Small intestine (tissue), 7 donors: ENCODE measurements at regions not wholly inside any gene's neighbourhood (a gene's known extent, or its start where the extent isn't known, plus 50 kb on each side); places are given as distances from the start of the nearest gene placed in this dataset.

Source experiments
- DNase-seq, 2 donors: peaks; one replicate each; pipeline versions ENCODE4 v3.0.0 to v3.0.0-alpha.2; 2013
- FAIRE-seq: peaks from 2 replicates; lab custom pipeline; 2012; peaks lifted over from hg19 to GRCh38; lab: Jason Lieb, UNC
- H3K27ac ChIP-seq, 3 donors: one replicate each; pipeline ENCODE4 v1.5.1; 2013; ENCODE audit warnings: low read length in 2 of 3, mild to moderate bottlenecking in 2 of 3, control low read depth in 1 of 3, inconsistent platforms in 1 of 3, low read depth in 1 of 3, moderate library complexity in 1 of 3
- H3K27me3 ChIP-seq, 3 donors: one replicate each; pipeline ENCODE4 v1.6.1; 2013; ENCODE audit warnings: low read length in 3 of 3, inconsistent platforms in 1 of 3; ENCODE audit not compliant: control insufficient read depth in 3 of 3, insufficient read depth in 3 of 3
- H3K36me3 ChIP-seq, 3 donors: one replicate each; pipeline ENCODE4 v1.6.1; 2013; ENCODE audit warnings: low read length in 3 of 3, inconsistent platforms in 1 of 3, low read depth in 1 of 3, mild to moderate bottlenecking in 1 of 3, moderate library complexity in 1 of 3; ENCODE audit not compliant: control insufficient read depth in 3 of 3, insufficient read depth in 2 of 3
- H3K4me1 ChIP-seq, 3 donors: one replicate each; pipeline ENCODE4 v1.6.1; 2013; ENCODE audit warnings: low read length in 2 of 3, inconsistent platforms in 1 of 3, low read depth in 1 of 3, mild to moderate bottlenecking in 1 of 3, moderate library complexity in 1 of 3; ENCODE audit not compliant: control insufficient read depth in 3 of 3, insufficient read depth in 2 of 3
- H3K4me3 ChIP-seq, 3 donors: one replicate each; pipeline ENCODE4 v1.5.1; 2013; ENCODE audit warnings: low read length in 3 of 3, control low read depth in 1 of 3, inconsistent platforms in 1 of 3, low read depth in 1 of 3, mild to moderate bottlenecking in 1 of 3, moderate library complexity in 1 of 3
- H3K9me3 ChIP-seq, 2 donors: one replicate each; pipeline ENCODE4 v1.6.1; 2013; ENCODE audit warnings: low read depth in 1 of 2, low read length in 1 of 2; ENCODE audit not compliant: control insufficient read depth in 2 of 2, insufficient read depth in 1 of 2
- WGBS, 3 donors: extraction: QIAGEN DNeasy Blood & Tissue Kit; methylation state at CpG; one replicate each; pipeline ENCODE4 v1.1.7; 2013; 5-methylcytosine and 5-hydroxymethylcytosine counted together
- donor health status: healthy with polysubstance abuse.
- donor health status: control.
- donor health status: control.
- donor health status: Bipolar disorder and iron deficiency.
- donor health status: healthy.

DNA sequence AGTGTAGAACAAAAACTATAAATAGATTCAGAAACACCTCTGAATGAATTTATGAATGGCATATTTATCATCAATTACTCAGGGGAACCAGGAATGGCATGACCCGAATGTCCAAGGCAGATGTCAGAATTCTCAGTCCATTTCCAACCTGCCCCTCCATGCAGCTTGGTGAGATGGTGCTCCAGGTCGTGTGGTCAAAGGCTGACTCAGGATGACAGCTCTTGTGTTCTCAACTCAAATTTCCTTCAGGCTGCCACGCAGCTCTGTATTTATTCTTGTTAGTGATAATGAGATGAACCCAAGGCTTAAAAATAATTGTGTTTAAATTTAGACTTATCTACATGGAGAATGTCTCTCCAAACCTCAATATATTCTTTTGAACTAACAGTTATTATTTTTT is 146.9 kb downstream of the METTL4 start:
- 43 to 58% (median 46%) methylated on average over 3 of the region's 3 CpGs for WGBS, 3 donors
- no peaks in the 10 kb centered on the region for H3K27me3 ChIP-seq
- FAIRE-seq = no peak

DNA sequence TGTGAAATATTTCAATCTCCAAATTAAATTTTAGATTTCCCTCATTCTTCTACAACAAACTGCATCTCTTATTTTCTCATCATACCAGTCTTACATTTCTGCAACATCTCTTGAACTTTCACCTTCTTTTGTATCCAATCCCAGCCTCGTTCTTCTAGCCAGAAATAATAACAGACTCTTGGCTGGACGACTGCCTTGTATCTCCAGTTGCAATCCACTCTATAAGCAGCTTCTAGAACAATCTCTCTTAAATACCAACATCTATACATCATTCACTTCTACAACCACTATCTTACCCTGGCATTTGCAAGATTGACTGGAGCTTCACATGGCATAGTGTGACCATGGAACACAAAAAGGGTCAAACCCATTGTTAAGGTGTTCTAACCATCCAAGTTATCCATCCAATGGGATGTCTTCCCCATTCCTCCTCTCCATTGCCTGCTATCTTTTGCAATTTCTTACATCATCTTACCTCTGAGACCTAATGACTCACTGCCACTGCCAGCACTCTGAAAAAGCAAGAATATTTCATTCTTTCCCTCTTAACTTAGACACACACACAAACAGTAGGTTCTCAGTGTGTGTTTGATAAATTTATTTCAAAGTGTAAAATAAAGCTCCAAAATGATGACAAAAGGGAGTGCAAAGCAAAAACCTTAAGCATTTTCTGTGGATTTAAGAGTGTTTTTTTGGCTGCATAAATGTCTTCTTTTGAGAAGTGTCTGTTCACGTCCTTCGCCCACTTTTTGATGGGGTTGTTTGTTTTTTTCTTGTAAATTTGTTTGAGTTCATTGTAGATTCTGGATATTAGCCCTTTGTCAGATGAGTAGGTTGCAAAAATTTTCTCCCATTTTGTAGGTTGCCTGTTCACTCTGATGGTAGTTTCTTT is 145.6 kb downstream of the METTL4 start:
- Histone ChIP-seq H3K27me3 (peaks cover 0 to 4% (median 0%) of the 10 kb centered on the region in 3 donors), H3K4me1 (no peaks in the 10 kb centered on the region), H3K9me3 (peaks cover 0 to 5% of the 10 kb centered on the region in 2 donors), H3K4me3 (no peak overlapping the region), H3K27ac (no peak overlapping the region), H3K36me3 (no peaks in the 10 kb centered on the region)
- 59 to 72% (median 69%) methylated on average over 4 of the region's 4 CpGs for WGBS, 3 donors
- FAIRE-seq (no peak), DNase-seq (no peak)

More for the DNA sequence above, 146.9 kb downstream of the METTL4 start:
- Histone ChIP-seq H3K27ac (no peak overlapping the region), H3K36me3 (no peaks in the 10 kb centered on the region), H3K9me3 (no peaks in the 10 kb centered on the region), H3K4me1 (no peaks in the 10 kb centered on the region), H3K4me3 (no peak overlapping the region)
- no peak for DNase-seq

DNA sequence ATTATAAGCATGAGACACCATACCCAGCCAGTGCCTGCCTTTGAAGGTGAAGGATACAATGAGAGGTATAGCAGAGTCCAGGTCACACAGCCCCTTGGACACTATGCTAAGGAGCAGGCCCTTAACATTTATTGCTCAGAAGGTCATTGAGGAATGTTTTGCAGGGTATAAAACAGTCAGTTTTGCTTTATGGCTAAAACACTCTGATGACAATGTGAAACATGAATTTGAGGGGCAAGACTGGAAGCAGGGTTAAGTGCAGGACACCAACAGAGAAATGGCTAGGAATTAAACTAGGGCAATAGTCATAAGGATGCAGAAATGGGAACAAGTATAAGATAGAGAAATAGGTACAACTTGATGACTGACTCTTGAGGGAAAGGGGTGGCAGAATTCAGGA is 141.1 kb downstream of the METTL4 start:
- no peaks in the 10 kb centered on the region for H3K4me1 ChIP-seq
- no peak overlapping the region for H3K27ac ChIP-seq
- peaks cover 0 to 4% (median 0%) of the 10 kb centered on the region in 3 donors for H3K27me3 ChIP-seq
- DNase-seq (no peak), FAIRE-seq (no peak)
- peaks cover 0 to 5% of the 10 kb centered on the region in 2 donors for H3K9me3 ChIP-seq
- H3K36me3 ChIP-seq = no peaks in the 10 kb centered on the region
- H3K4me3 ChIP-seq = no peak overlapping the region

DNA sequence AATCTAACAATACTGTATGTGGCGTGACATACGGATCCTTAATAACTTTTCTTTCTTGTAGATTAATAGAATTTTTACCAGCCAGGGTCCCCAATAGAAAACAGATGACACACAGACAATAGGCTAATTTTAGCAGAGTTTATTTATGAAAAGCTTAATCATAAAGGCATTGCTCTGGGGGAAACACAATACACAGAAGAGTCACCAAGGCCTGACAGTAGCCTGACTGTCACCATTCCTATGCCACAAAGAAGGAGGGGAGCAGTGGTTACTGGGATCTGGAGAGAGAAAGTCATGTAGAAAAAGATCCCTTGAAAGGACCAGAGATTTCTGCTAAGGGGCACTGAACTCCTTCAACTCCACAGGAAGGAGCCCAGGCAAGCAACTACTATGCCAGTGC is 139.5 kb downstream of the METTL4 start:
- no peak for FAIRE-seq
- Histone ChIP-seq H3K9me3 (peaks cover 0 to 5% of the 10 kb centered on the region in 2 donors), H3K27me3 (peaks cover 0 to 4% (median 0%) of the 10 kb centered on the region in 3 donors)

DNA sequence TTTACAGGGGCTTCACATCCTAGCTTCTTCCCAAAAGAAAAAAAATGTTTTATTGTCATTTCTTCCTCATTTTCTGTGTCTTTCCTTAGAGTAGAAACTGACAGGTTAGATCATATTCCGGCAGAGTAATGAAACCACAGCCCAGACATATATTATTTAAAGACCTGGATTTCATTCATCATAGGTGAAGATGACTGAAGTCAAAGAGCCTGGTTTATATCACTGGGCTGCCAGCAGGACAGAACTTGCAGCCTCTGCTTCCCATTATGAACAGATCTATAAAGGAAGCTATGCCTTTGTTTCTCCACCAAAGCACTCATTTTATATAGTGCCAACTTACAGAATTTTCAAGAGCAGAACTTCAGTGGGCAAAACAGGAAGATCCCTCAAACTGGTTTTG is 137.9 kb downstream of the METTL4 start:
- DNase-seq = no peak
- FAIRE-seq = no peak
- H3K4me3 ChIP-seq = no peak overlapping the region
- peaks cover 0 to 5% of the 10 kb centered on the region in 2 donors for H3K9me3 ChIP-seq
- no peaks in the 10 kb centered on the region for H3K36me3 ChIP-seq
- WGBS, 3 donors = 87 to 92% (median 87%) methylated on average over 1 of the region's 1 CpG
- peaks cover 0 to 4% (median 0%) of the 10 kb centered on the region in 3 donors for H3K27me3 ChIP-seq
- H3K4me1 ChIP-seq = no peaks in the 10 kb centered on the region
- H3K27ac ChIP-seq = no peak overlapping the region

More for the DNA sequence above, 139.5 kb downstream of the METTL4 start:
- Histone ChIP-seq H3K27ac (no peak overlapping the region), H3K36me3 (no peaks in the 10 kb centered on the region), H3K4me1 (no peaks in the 10 kb centered on the region), H3K4me3 (no peak overlapping the region)
- no peak for DNase-seq
- WGBS, 3 donors = 78 to 97% (median 93%) methylated on average over 2 of the region's 2 CpGs

DNA sequence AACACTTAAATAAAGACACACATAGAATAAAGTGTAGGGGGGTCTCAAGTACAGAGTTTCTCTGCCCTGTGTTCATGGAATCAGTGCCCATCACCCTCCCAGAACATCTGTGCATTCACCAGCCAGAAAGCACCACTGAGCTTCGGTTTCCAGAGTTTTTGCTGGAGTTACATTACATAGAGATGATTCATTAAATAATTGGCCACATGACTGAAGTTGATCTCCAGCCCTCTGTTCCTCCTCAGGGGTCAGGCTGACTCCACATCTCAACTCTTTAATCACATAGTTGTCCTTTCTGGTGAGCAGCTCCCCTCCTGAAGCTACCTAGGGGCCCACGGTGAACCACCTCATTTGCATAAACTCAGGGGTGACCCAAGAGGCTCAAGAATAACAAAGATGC is 129.8 kb downstream of the METTL4 start:
- Histone ChIP-seq H3K36me3 (no peaks in the 10 kb centered on the region), H3K4me1 (no peaks in the 10 kb centered on the region), H3K9me3 (peaks cover 0 to 5% of the 10 kb centered on the region in 2 donors), H3K4me3 (no peak overlapping the region), H3K27me3 (no peaks in the 10 kb centered on the region), H3K27ac (no peak overlapping the region)
- FAIRE-seq (no peak), DNase-seq (no peak)
- 75 to 84% (median 80%) methylated on average over 2 of the region's 2 CpGs for WGBS, 3 donors

DNA sequence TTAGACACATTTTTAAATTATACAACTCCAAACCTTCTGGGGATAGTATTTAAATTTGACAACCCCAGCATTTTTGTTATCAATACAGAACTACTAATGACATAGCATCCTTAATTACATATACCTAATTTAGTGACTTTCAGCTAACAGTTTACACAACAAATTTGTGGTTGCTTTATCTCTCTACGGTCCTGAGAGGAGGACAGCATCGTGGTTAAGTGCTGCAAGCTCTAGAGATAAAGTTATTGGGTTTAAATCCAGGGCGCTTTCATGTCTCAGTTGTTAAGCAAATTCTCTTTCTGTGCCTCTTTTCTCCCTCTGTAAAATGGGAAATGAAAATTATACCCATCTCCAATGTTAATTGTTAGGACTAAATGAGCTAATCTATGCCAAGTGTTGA is 129.3 kb downstream of the METTL4 start:
- 40 to 61% (median 42%) methylated on average over 3 of the region's 3 CpGs for whole genome bisulfite sequencing, 3 donors
- Histone ChIP-seq H3K27me3 (no peaks in the 10 kb centered on the region), H3K9me3 (peaks cover 0 to 5% of the 10 kb centered on the region in 2 donors), H3K4me3 (no peak overlapping the region), H3K27ac (no peak overlapping the region), H3K36me3 (no peaks in the 10 kb centered on the region), H3K4me1 (no peaks in the 10 kb centered on the region)
- DNase-seq = no peak
- no peak for FAIRE-seq

DNA sequence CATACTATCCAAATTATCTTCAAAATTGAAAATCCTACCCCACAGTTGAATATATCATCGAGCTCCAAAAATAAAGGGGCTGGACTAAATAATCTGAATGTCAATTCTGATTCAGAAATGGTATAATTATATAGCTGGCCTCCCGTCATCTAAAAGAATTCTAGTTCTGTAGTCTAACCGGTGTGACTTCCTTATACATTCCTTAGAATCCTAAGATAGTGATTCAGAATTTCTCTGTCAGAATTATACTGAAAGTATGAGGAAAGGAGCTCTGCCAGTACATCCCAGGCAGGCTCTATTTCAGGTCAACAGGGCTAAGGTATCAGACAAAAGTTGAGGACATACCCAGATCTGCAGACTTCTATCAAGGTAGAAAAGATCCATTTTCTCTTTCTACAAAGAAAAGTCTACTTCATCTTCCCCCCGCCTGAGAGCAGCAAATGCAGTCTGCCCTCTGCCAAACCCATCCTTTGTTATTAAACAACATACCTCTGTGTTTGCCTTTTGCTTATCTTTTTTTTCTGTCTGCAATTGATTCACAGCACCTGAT is 128.5 kb downstream of the METTL4 start:
- H3K36me3 ChIP-seq = no peaks in the 10 kb centered on the region
- H3K9me3 ChIP-seq = peaks cover 0 to 5% of the 10 kb centered on the region in 2 donors
- no peak overlapping the region for H3K4me3 ChIP-seq
- WGBS, 3 donors = 63 to 75% (median 67%) methylated on average over 4 of the region's 4 CpGs
- H3K27me3 ChIP-seq = no peaks in the 10 kb centered on the region
- FAIRE-seq (no peak), DNase-seq (no peak)
- H3K4me1 ChIP-seq = no peaks in the 10 kb centered on the region
- no peak overlapping the region for H3K27ac ChIP-seq
